Osteocyte (in vitro differentiated cells): ENCODE measurements at regions not wholly inside any gene's neighbourhood (a gene's known extent, or its start where the extent isn't known, plus 50 kb on each side); places are given as distances from the start of the nearest gene placed in this dataset.

ENCODE experiments used
- DNase-seq: peaks from one replicate; pipeline ENCODE4 v3.0.0; 2021; ENCODE audit warnings: mixed read lengths; ENCODE audit not compliant: unreplicated experiment; ENCODE audit errors: extremely low spot score
- H3K27ac Mint-ChIP-seq: one replicate; pipeline ENCODE4 v1.8.0; 2021; ENCODE audit warnings: mild to moderate bottlenecking, mixed read lengths; ENCODE audit not compliant: unreplicated experiment
- H3K27me3 Mint-ChIP-seq: one replicate; pipeline ENCODE4 v1.8.0; 2021; ENCODE audit warnings: mixed read lengths; ENCODE audit not compliant: unreplicated experiment
- H3K36me3 Mint-ChIP-seq: one replicate; pipeline ENCODE4 v1.8.0; 2021; ENCODE audit warnings: mixed read lengths; ENCODE audit not compliant: unreplicated experiment
- H3K4me1 Mint-ChIP-seq: one replicate; pipeline ENCODE4 v1.8.0; 2021; ENCODE audit warnings: mixed read lengths; ENCODE audit not compliant: unreplicated experiment
- H3K4me3 Mint-ChIP-seq: one replicate; pipeline ENCODE4 v1.8.0; 2021; ENCODE audit warnings: mild to moderate bottlenecking, moderate library complexity, mixed read lengths; ENCODE audit not compliant: unreplicated experiment
- H3K9me3 Mint-ChIP-seq: one replicate; pipeline ENCODE4 v1.8.0; 2021; ENCODE audit warnings: mixed read lengths; ENCODE audit not compliant: unreplicated experiment
- TF ChIP-seq, protein P1 (sequence below): fragments of 200-600 bp; sonication (generic); IDR thresholded peaks from 2 replicates; pipeline ENCODE4 v1.5.0; 2021; ENCODE audit warnings: antibody characterized with exemption, mild to moderate bottlenecking, moderate library complexity

DNA sequence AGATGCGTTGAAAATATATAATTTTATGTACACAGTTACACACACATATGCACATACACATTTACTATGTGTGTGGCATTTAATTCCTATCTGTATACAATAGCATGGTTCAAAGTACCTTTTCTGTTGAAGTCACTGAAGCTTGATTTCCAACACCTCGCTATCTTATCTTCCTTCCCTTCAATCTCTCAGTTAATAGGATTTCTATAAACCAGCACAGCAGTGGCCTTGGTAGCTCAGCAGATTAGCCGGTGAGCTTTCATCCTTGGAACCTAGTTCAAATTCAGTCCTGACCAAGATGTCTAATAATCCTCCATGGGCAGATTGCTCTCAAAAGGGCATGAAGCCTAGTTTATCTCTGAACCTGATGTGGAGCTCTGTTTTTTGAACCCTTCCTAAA, 2389.5 kb downstream of the MAT2B start:
- Mint-ChIP-seq H3K4me3 (no peak overlapping the region), H3K36me3 (no peaks in the 10 kb centered on the region), H3K27me3 (no peaks in the 10 kb centered on the region), H3K4me1 (no peaks in the 10 kb centered on the region), H3K27ac (no peak overlapping the region), H3K9me3 (peaks cover 6% of the 10 kb centered on the region)
- TF ChIP-seq, protein P1, sequence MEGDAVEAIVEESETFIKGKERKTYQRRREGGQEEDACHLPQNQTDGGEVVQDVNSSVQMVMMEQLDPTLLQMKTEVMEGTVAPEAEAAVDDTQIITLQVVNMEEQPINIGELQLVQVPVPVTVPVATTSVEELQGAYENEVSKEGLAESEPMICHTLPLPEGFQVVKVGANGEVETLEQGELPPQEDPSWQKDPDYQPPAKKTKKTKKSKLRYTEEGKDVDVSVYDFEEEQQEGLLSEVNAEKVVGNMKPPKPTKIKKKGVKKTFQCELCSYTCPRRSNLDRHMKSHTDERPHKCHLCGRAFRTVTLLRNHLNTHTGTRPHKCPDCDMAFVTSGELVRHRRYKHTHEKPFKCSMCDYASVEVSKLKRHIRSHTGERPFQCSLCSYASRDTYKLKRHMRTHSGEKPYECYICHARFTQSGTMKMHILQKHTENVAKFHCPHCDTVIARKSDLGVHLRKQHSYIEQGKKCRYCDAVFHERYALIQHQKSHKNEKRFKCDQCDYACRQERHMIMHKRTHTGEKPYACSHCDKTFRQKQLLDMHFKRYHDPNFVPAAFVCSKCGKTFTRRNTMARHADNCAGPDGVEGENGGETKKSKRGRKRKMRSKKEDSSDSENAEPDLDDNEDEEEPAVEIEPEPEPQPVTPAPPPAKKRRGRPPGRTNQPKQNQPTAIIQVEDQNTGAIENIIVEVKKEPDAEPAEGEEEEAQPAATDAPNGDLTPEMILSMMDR: no peak
- no peak for DNase-seq

DNA sequence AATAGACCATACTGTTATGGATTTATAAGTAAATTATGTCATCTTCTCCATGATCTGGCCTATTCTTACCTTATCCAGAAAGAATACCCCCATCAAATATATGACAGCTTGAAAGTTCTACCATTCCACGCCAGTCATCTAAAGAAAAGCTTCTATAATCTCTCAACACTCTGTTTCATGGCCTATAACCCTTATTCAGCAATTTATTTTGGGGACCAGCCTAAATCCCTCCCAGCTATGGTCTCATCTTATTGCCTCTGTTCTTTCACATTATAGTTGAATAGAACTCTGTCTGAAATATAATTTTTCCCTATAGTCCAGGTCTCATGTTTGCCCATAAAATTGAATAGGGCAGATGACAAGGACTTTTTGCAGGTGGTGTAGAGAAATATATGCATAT, 2387.6 kb upstream of the WWC1 start:
- Mint-ChIP-seq H3K4me3 (no peak overlapping the region), H3K4me1 (no peaks in the 10 kb centered on the region), H3K27me3 (no peaks in the 10 kb centered on the region), H3K9me3 (peaks cover 26% of the 10 kb centered on the region), H3K36me3 (no peaks in the 10 kb centered on the region), H3K27ac (no peak overlapping the region)
- TF ChIP-seq, protein P1: no peak
- no peak for DNase-seq

DNA sequence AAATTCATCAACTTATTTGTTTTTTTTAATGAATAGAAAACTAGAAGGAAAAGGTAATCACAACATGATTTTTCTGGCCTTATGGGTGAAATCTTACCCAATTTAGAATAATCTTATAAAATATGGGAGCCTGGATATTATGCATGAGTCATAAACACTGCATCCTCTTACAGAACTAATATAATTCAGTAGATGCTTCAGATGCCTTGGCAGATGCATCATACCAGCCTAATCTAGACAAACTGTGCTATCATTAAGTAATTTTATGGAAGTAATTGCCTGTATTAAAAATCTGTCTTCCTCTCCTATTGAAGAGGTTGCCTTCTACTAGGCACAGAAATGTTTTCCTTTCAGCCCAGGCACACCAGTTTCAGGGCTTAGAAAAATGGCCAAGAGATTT, 2384.6 kb upstream of the WWC1 start:
- TF ChIP-seq, protein P1: no peak
- no peaks in the 10 kb centered on the region for H3K4me1 Mint-ChIP-seq
- H3K27ac Mint-ChIP-seq: no peak overlapping the region
- H3K27me3 Mint-ChIP-seq: no peaks in the 10 kb centered on the region
- no peaks in the 10 kb centered on the region for H3K36me3 Mint-ChIP-seq
- peaks cover 33% of the 10 kb centered on the region for H3K9me3 Mint-ChIP-seq
- H3K4me3 Mint-ChIP-seq: no peak overlapping the region
- DNase-seq: no peak

DNA sequence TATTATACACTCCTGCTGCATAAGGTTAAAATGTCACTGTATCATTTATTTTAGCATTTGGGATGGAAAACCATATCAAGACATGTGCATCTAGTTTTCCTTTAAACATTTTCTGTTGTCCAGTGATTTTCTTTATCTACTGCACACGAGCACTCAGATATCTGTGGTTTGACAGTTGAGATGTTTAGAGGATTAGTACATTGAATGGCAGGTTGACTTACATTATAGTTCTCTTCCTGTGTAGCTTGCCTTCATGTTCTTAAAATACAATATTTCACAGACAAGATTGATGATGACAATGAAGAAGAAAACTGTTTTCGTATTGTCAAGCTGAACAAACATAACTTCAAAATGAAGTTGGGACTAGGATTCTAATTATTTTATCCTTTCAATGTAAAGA, 2378.4 kb upstream of the WWC1 start:
- H3K4me1 Mint-ChIP-seq: no peaks in the 10 kb centered on the region
- no peak for DNase-seq
- H3K4me3 Mint-ChIP-seq: no peak overlapping the region
- H3K27me3 Mint-ChIP-seq: no peaks in the 10 kb centered on the region
- TF ChIP-seq, protein P1: no peak
- H3K9me3 Mint-ChIP-seq: peaks cover 17% of the 10 kb centered on the region
- H3K36me3 Mint-ChIP-seq: no peaks in the 10 kb centered on the region
- no peak overlapping the region for H3K27ac Mint-ChIP-seq

DNA sequence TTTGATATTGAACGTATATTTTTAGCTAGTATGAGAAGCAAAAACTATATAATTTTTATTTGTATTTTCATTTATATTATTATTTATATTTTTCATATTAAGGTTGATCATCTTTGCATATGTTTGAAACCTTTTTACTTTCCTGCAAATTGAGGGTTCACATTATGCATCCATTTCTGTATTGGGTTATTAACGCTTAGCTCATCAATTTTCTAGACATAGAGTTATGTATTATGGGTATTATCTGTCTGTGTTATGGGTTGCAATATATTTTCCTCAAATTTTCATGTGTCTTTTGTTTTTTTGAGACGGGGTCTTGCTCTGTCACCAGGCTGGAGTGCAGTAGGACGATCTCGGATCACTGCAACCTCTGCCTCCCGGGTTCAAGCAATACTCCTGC, 2377.0 kb upstream of the WWC1 start:
- no peak overlapping the region for H3K4me3 Mint-ChIP-seq
- no peaks in the 10 kb centered on the region for H3K4me1 Mint-ChIP-seq
- H3K36me3 Mint-ChIP-seq: no peaks in the 10 kb centered on the region
- TF ChIP-seq, protein P1: no peak
- H3K9me3 Mint-ChIP-seq: peaks cover 13% of the 10 kb centered on the region
- no peaks in the 10 kb centered on the region for H3K27me3 Mint-ChIP-seq
- H3K27ac Mint-ChIP-seq: no peak overlapping the region
- no peak for DNase-seq
